ENCODE measurements at regions not wholly inside any gene's neighbourhood (a gene's known extent, or its start where the extent isn't known, plus 50 kb on each side); places are given as distances from the start of the nearest gene placed in this dataset.

DNA sequence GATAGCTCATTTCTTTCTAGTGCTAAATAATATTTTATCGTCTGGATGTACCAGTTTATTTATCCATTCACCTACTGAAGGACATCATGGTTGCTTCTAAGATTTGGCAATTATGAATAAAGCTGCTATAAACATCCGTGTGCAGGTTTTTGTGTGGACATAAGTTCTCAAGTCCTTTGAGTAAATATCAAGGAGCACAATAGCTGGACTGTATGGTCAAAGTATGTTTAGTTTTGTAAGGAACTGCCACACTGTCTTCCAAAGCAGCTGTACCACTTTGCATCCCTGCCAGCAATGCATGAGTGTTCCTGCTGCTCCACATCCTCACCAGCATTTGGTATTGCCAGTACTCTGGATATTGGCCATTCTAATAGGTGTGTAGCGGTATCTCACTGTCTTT, 447.4 kb downstream of the MED13L start:
- no peak overlapping the region for H3K4me2 ChIP-seq (ENCODE audit: low read length)
- no peaks in the 10 kb centered on the region for H3K36me3 ChIP-seq (ENCODE audit: low read depth, low read length)
- H2AFZ ChIP-seq (ENCODE audit: low read length) = no peak overlapping the region
- peaks cover 15% of the 10 kb centered on the region; the same call in 1 of the 2 replicates for H3K27me3 ChIP-seq (ENCODE audit: low read length)
- no peaks in the 10 kb centered on the region for H3K9me2 ChIP-seq (replicated peaks; ENCODE audit: low read length)
- ChIA-PET POLR2A (ENCODE audit: unreplicated experiment) (no interaction called here), CTCF (no interaction called here)
- no peak for DNase-seq
- H3K4me3 ChIP-seq (ENCODE audit: low read length) = no peak overlapping the region
- H3K27ac ChIP-seq (ENCODE audit: low read length) = no peak overlapping the region
- TF ChIP-seq EZH2phosphoT487 (IDR thresholded peaks at IDR 0.05; ENCODE audit: borderline replicate concordance, low read length) (no peak), EZH2 (IDR thresholded peaks at IDR 0.05; ENCODE audit: low read length, unreplicated experiment) (no peak)
- TF ChIP-seq, protein P1, sequence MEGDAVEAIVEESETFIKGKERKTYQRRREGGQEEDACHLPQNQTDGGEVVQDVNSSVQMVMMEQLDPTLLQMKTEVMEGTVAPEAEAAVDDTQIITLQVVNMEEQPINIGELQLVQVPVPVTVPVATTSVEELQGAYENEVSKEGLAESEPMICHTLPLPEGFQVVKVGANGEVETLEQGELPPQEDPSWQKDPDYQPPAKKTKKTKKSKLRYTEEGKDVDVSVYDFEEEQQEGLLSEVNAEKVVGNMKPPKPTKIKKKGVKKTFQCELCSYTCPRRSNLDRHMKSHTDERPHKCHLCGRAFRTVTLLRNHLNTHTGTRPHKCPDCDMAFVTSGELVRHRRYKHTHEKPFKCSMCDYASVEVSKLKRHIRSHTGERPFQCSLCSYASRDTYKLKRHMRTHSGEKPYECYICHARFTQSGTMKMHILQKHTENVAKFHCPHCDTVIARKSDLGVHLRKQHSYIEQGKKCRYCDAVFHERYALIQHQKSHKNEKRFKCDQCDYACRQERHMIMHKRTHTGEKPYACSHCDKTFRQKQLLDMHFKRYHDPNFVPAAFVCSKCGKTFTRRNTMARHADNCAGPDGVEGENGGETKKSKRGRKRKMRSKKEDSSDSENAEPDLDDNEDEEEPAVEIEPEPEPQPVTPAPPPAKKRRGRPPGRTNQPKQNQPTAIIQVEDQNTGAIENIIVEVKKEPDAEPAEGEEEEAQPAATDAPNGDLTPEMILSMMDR (conservative IDR thresholded peaks at IDR 0.05; ENCODE audit: low read depth, low read length) = no peak
- no peak overlapping the region for H3K9ac ChIP-seq (ENCODE audit: low read length)
- no peaks in the 10 kb centered on the region for H3K79me2 ChIP-seq (ENCODE audit: low read length)
- no peaks in the 10 kb centered on the region for H4K20me1 ChIP-seq (ENCODE audit: low read length)
- H3K9me3 ChIP-seq (ENCODE audit: low read length) = no peaks in the 10 kb centered on the region
- peaks cover 5% of the 10 kb centered on the region; the same call in 1 of the 2 replicates for H3K4me1 ChIP-seq (ENCODE audit: insufficient read depth, low read length)
- no TSS peak for BruUV-seq (replicated peaks)
- intact Hi-C loops (cut with micrococcal nuclease) = no loop called here
- no peak for ATAC-seq
- H3F3A ChIP-seq (ENCODE audit: low read length, unreplicated experiment) = no peaks in the 10 kb centered on the region

DNA sequence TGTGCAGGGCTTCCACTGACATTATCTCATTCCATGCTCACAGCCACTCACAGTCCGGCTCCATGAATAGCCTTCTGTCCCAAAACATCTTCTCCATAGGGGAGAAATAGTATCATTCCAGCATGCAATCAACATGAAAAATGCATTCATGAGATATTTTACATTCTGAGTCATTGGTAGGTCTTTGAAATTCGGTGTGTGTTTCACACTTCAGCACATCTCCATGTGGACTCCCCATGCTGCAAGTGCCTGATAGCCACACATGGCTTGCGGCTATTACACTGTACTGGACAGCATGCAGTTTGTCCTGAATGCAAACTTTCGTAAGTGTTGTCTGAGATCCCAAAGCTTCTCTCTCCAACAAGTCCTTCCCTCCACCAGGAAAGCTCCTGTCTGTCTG, 449.3 kb downstream of the MED13L start:
- Histone ChIP-seq H3K9me3 (ENCODE audit: low read length) (no peaks in the 10 kb centered on the region), H3K27ac (ENCODE audit: low read length) (no peak overlapping the region), H3K27me3 (ENCODE audit: low read length) (peaks cover 23% of the 10 kb centered on the region), H4K20me1 (ENCODE audit: low read length) (no peaks in the 10 kb centered on the region), H3K4me2 (ENCODE audit: low read length) (no peak overlapping the region), H2AFZ (ENCODE audit: low read length) (no peak overlapping the region), H3F3A (ENCODE audit: low read length, unreplicated experiment) (no peaks in the 10 kb centered on the region), H3K9ac (ENCODE audit: low read length) (no peak overlapping the region), H3K9me2 (replicated peaks; ENCODE audit: low read length) (no peaks in the 10 kb centered on the region), H3K36me3 (ENCODE audit: low read depth, low read length) (no peaks in the 10 kb centered on the region), H3K4me1 (ENCODE audit: insufficient read depth, low read length) (peaks cover 5% of the 10 kb centered on the region; the same call in 1 of the 2 replicates), H3K79me2 (ENCODE audit: low read length) (no peaks in the 10 kb centered on the region), H3K4me3 (ENCODE audit: low read length) (no peak overlapping the region)
- DNase-seq (no peak), ATAC-seq (no peak)
- intact Hi-C loops (cut with micrococcal nuclease) = no loop called here
- CTCF ChIA-PET = no interaction called here
- TF ChIP-seq, protein P1 (conservative IDR thresholded peaks at IDR 0.05; ENCODE audit: low read depth, low read length) = no peak
- TF ChIP-seq EZH2phosphoT487 (IDR thresholded peaks at IDR 0.05; ENCODE audit: borderline replicate concordance, low read length) (no peak), EZH2 (IDR thresholded peaks at IDR 0.05; ENCODE audit: low read length, unreplicated experiment) (no peak)
- POLR2A ChIA-PET (ENCODE audit: unreplicated experiment) = no interaction called here
- BruUV-seq (replicated peaks) = no TSS peak

DNA sequence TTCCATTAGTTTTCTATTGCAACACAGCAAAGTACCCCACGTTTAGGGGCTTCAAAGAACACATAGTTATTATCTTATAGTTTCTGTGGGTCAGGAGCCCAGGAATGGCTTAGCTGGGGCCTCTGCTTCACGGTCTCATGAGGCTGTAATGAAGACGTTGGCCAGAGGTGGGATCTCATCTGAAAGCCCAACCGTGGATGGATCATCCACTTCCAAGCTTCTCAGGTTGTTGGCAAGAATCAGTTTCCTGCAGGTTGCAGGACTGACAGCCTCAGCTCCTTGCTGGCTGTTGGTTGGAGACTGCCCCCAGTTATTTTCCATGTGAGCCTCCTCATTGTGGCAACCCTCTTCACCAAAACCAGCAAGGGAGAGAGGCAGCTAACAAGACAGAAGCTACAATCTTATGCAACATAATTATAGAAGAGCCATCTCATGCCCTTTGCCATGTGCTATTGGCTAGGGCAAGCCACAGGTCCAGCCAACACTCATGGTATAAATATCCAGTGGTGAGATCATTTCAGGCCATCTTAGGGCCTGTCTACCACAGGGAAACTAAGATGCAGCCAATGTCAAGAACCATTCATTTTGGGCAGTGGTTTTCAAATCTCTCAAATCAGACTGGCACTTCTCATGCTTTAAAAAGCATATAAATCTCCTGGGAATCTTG, 452.4 kb downstream of the MED13L start:
- Histone ChIP-seq H3K27ac (ENCODE audit: low read length) (no peak overlapping the region), H2AFZ (ENCODE audit: low read length) (no peak overlapping the region), H3K4me2 (ENCODE audit: low read length) (no peak overlapping the region), H3K79me2 (ENCODE audit: low read length) (no peaks in the 10 kb centered on the region), H4K20me1 (ENCODE audit: low read length) (no peaks in the 10 kb centered on the region), H3K36me3 (ENCODE audit: low read depth, low read length) (no peaks in the 10 kb centered on the region), H3K9me3 (ENCODE audit: low read length) (no peaks in the 10 kb centered on the region), H3K9me2 (replicated peaks; ENCODE audit: low read length) (no peaks in the 10 kb centered on the region), H3K9ac (ENCODE audit: low read length) (no peak overlapping the region), H3K4me1 (ENCODE audit: insufficient read depth, low read length) (no peaks in the 10 kb centered on the region), H3F3A (ENCODE audit: low read length, unreplicated experiment) (no peaks in the 10 kb centered on the region), H3K4me3 (ENCODE audit: low read length) (no peak overlapping the region), H3K27me3 (ENCODE audit: low read length) (peaks cover 34% of the 10 kb centered on the region)
- POLR2A ChIA-PET (ENCODE audit: unreplicated experiment) = interaction anchor here (0.6 kb wide), 1 partner anchor 32 kb away, joined by 3 read pairs; no protein-coding TSS in a partner anchor
- no peak for DNase-seq
- no peak for ATAC-seq
- CTCF ChIA-PET = no interaction called here
- intact Hi-C loops (cut with micrococcal nuclease) = no loop called here
- BruUV-seq (replicated peaks) = no TSS peak
- TF ChIP-seq EZH2phosphoT487 (IDR thresholded peaks at IDR 0.05; ENCODE audit: borderline replicate concordance, low read length) (no peak), EZH2 (IDR thresholded peaks at IDR 0.05; ENCODE audit: low read length, unreplicated experiment) (no peak)
- TF ChIP-seq, protein P1 (conservative IDR thresholded peaks at IDR 0.05; ENCODE audit: low read depth, low read length) = no peak
